Liver (tissue), 8 donors: ENCODE measurements at regions not wholly inside any gene's neighbourhood (a gene's known extent, or its start where the extent isn't known, plus 50 kb on each side); places are given as distances from the start of the nearest gene placed in this dataset.

ENCODE experiments used
- DNase-seq: peaks from one replicate; pipeline ENCODE4 v3.0.0-alpha.2; 2017; ENCODE audit warnings: low spot score
- H3K27ac ChIP-seq, 2 donors: one replicate each; pipeline ENCODE4 v1.7.0; 2013; ENCODE audit warnings: inconsistent platforms in 2 of 2, low read length in 2 of 2, control low read depth in 1 of 2, low read depth in 1 of 2, mild to moderate bottlenecking in 1 of 2
- H3K27me3 ChIP-seq, 4 donors: one replicate each; pipeline versions ENCODE4 v1.6.1 to v1.7.0; 2013; ENCODE audit warnings: low read length in 3 of 4, inconsistent platforms in 1 of 4, mild to moderate bottlenecking in 1 of 4, moderate library complexity in 1 of 4; ENCODE audit not compliant: control insufficient read depth in 4 of 4, insufficient read depth in 4 of 4
- H3K36me3 ChIP-seq, 4 donors: one replicate each; pipeline versions ENCODE4 v1.6.1 to v1.7.0; 2013; ENCODE audit warnings: low read length in 3 of 4, mild to moderate bottlenecking in 3 of 4, low read depth in 1 of 4, moderate library complexity in 1 of 4; ENCODE audit not compliant: control insufficient read depth in 4 of 4, insufficient read depth in 3 of 4
- H3K4me1 ChIP-seq, 4 donors: one replicate each; pipeline versions ENCODE4 v1.6.1 to v1.7.0; 2013; ENCODE audit warnings: low read length in 3 of 4, mild to moderate bottlenecking in 3 of 4, moderate library complexity in 1 of 4; ENCODE audit not compliant: control insufficient read depth in 4 of 4, insufficient read depth in 4 of 4
- H3K4me3 ChIP-seq, 3 donors: one replicate each; pipeline versions ENCODE4 v1.6.1 to v1.7.0; 2013; ENCODE audit warnings: low read length in 3 of 3, control low read depth in 1 of 3, low read depth in 1 of 3, mild to moderate bottlenecking in 1 of 3
- H3K9ac ChIP-seq, 2 donors: one replicate each; pipeline ENCODE4 v1.7.0; 2013; ENCODE audit warnings: low read length in 2 of 2, mild to moderate bottlenecking in 2 of 2, moderate library complexity in 2 of 2, control low read depth in 1 of 2, low read depth in 1 of 2
- H3K9me3 ChIP-seq, 4 donors: one replicate each; pipeline versions ENCODE4 v1.6.1 to v1.7.0; 2013; ENCODE audit warnings: low read length in 3 of 4; ENCODE audit not compliant: control insufficient read depth in 4 of 4
- ATF3 ChIP-seq: IDR thresholded peaks from 2 replicates; pipeline ENCODE4 v1.6.1; 2016; ENCODE audit warnings: antibody characterized with exemption
- CTCF ChIP-seq: fragments of 150-350 bp; IDR thresholded peaks from 2 replicates; pipeline ENCODE4 v1.5.1; 2017; ENCODE audit warnings: improper control_type of control experiment, low read depth, low read length; ENCODE audit not compliant: missing input control
- FOXA2 ChIP-seq: IDR thresholded peaks from 2 replicates; pipeline ENCODE4 v1.6.1; 2016; ENCODE audit warnings: antibody characterized with exemption
- HNF4A ChIP-seq, 2 donors: conservative IDR thresholded peaks; 2 replicates each; pipeline ENCODE4 v1.6.1; 2016; ENCODE audit warnings: antibody characterized with exemption in 2 of 2, mild to moderate bottlenecking in 2 of 2
- HNF4G ChIP-seq: IDR thresholded peaks from 2 replicates; pipeline ENCODE4 v1.6.1; 2016; ENCODE audit warnings: antibody characterized with exemption
- JUND ChIP-seq, 2 donors: IDR thresholded peaks; 2 replicates each; pipeline ENCODE4 v1.6.1; 2016; ENCODE audit warnings: antibody characterized with exemption in 2 of 2
- MAX ChIP-seq: IDR thresholded peaks from 2 replicates; pipeline ENCODE4 v1.6.1; 2016; ENCODE audit warnings: antibody characterized with exemption
- NR2F2 ChIP-seq: IDR thresholded peaks from 2 replicates; pipeline ENCODE4 v1.6.1; 2016; ENCODE audit warnings: antibody characterized with exemption
- RAD21 ChIP-seq, 2 donors: IDR thresholded peaks; 2 replicates each; pipeline ENCODE4 v1.6.1; 2016; ENCODE audit warnings: antibody characterized with exemption in 2 of 2, mild to moderate bottlenecking in 2 of 2
- REST ChIP-seq: IDR thresholded peaks from 2 replicates; pipeline ENCODE4 v1.6.1; 2016; ENCODE audit warnings: antibody characterized with exemption, mild to moderate bottlenecking
- RXRA ChIP-seq, 2 donors: IDR thresholded peaks; 2 replicates each; pipeline ENCODE4 v1.6.1; 2017 to 2018; ENCODE audit warnings: antibody characterized with exemption in 2 of 2, mild to moderate bottlenecking in 1 of 2
- TAF1 ChIP-seq: conservative IDR thresholded peaks from 2 replicates; pipeline ENCODE4 v1.6.1; 2016; ENCODE audit warnings: antibody characterized with exemption, mild to moderate bottlenecking
- ZBTB33 ChIP-seq: IDR thresholded peaks from 2 replicates; pipeline ENCODE4 v1.6.1; 2016; ENCODE audit warnings: antibody characterized with exemption
- WGBS: extraction: QIAGEN DNeasy Blood & Tissue Kit; methylation state at CpG from one replicate; pipeline ENCODE4 v1.1.7; 2013; 5-methylcytosine and 5-hydroxymethylcytosine counted together
- donor health status: healthy.
- donor health status: healthy.
- donor health status: healthy.
- donor health status: healthy.
- donor health status: healthy.

GRCh38 chr10:80751940-80752339, 214.2 kb downstream of the SH2D4B start:
- Histone ChIP-seq H3K27me3 (no peaks in the 10 kb centered on the region), H3K27ac (no peak overlapping the region), H3K4me3 (no peak overlapping the region), H3K36me3 (no peaks in the 10 kb centered on the region), H3K9ac (no peak overlapping the region), H3K4me1 (no peaks in the 10 kb centered on the region), H3K9me3 (no peaks in the 10 kb centered on the region)
- no peak for DNase-seq
- TF ChIP-seq CTCF (no peak), ATF3 (no peak), JUND (IDR thresholded peaks at IDR 0.05) (no peak), NR2F2 (no peak), RAD21 (IDR thresholded peaks at IDR 0.05) (no peak), REST (no peak), RXRA (IDR thresholded peaks at IDR 0.05) (no peak), FOXA2 (no peak), ZBTB33 (no peak), HNF4A (conservative IDR thresholded peaks at IDR 0.05) (no peak), TAF1 (no peak), MAX (no peak), HNF4G (no peak)
- WGBS = 90% methylated on average over 1 of the region's 1 CpG

- DNase-seq = no peak
- no peaks in the 10 kb centered on the region for H3K27me3 ChIP-seq
- H3K4me3 ChIP-seq = no peak overlapping the region
- TF ChIP-seq RAD21 (IDR thresholded peaks at IDR 0.05) = no peak
- no peaks in the 10 kb centered on the region for H3K36me3 ChIP-seq
- no peaks in the 10 kb centered on the region for H3K4me1 ChIP-seq
- no peaks in the 10 kb centered on the region for H3K9me3 ChIP-seq
- H3K27ac ChIP-seq = no peak overlapping the region
- H3K9ac ChIP-seq = no peak overlapping the region
- WGBS = 66% methylated on average over 1 of the region's 1 CpG
Measured at GRCh38 chr10:80753612-80754011, 215.9 kb downstream of the SH2D4B start.
